Endothelial cell of umbilical vein (primary cell): ENCODE measurements at regions not wholly inside any gene's neighbourhood (a gene's known extent, or its start where the extent isn't known, plus 50 kb on each side); places are given as distances from the start of the nearest gene placed in this dataset.

Source experiments
- BruUV-seq: library from RNA; stranded (reverse); fragments of 400-500 nt; replicated peaks from 2 replicates; lab custom pipeline; 2021; lab: Mats Ljungman, UMichigan
- CTCF ChIA-PET: fragments of 300-600, 350-600 bp; sonication (Branson Sonifier 250); formaldehyde crosslinking; loops from one replicate; lab custom pipeline; 2021; ENCODE audit warnings: antibody characterized with exemption, inconsistent platforms; lab: Charles Lee
- POLR2A ChIA-PET: fragments of 300-600, 350-600 bp; sonication (Branson Sonifier 250); formaldehyde crosslinking; loops from one replicate; lab custom pipeline; 2021; ENCODE audit warnings: antibody characterized with exemption, inconsistent platforms; lab: Charles Lee
- DNase-seq: peaks from one replicate; pipeline ENCODE4 v3.0.0-alpha.2; 2011; ENCODE audit warnings: low read depth, low spot score
- FAIRE-seq: peaks from 2 replicates; lab custom pipeline; 2011; peaks lifted over from hg19 to GRCh38; lab: Jason Lieb, UNC
- H2AFZ ChIP-seq: 2 replicates; pipeline ENCODE4 v1.6.0; 2012; ENCODE audit warnings: low read depth, low read length, control low read depth, inconsistent platforms
- H3K27ac ChIP-seq: 2 replicates; pipeline ENCODE4 v1.5.1; 2011; ENCODE audit warnings: low read depth, mild to moderate bottlenecking, control low read depth, low read length, moderate library complexity; ENCODE audit not compliant: insufficient read depth
- H3K27me3 ChIP-seq, 2 experiments: 2 replicates each; pipeline versions ENCODE4 v1.6.0 to v1.6.1; 2011; ENCODE audit warnings: low read length in 2 of 2, mixed read lengths in 1 of 2; ENCODE audit not compliant: control insufficient read depth in 2 of 2, insufficient read depth in 2 of 2
- H3K36me3 ChIP-seq, 2 experiments: 2 replicates in 1 of 2; 3 replicates in 1 of 2; pipeline ENCODE4 v1.5.1; 2011; ENCODE audit warnings: low read length in 2 of 2, mild to moderate bottlenecking in 1 of 2, moderate library complexity in 1 of 2; ENCODE audit not compliant: control insufficient read depth in 2 of 2, insufficient read depth in 2 of 2; ENCODE audit errors: extremely low read depth in 1 of 2
- H3K4me1 ChIP-seq: 3 replicates; pipeline ENCODE4 v1.5.1; 2011; ENCODE audit warnings: mild to moderate bottlenecking, low read length; ENCODE audit not compliant: control insufficient read depth, insufficient read depth; ENCODE audit errors: extremely low read depth
- H3K4me2 ChIP-seq: 2 replicates; pipeline ENCODE4 v1.6.1; 2011; ENCODE audit warnings: low read length, control low read depth, mixed read lengths; ENCODE audit not compliant: insufficient read depth
- H3K4me3 ChIP-seq, 3 experiments: fragments of 200-600 bp in 1 of 3; sonication (generic), shearing (Covaris generic) in 1 of 3; replicated peaks in 1 of 3; 2 replicates each; pipeline ENCODE4 v1.5.1; 2011 to 2016; ENCODE audit warnings: control low read depth in 3 of 3, low read length in 3 of 3, mild to moderate bottlenecking in 2 of 3, inconsistent platforms in 1 of 3, low read depth in 1 of 3, moderate library complexity in 1 of 3; ENCODE audit not compliant: insufficient read depth in 1 of 3
- H3K79me2 ChIP-seq: 2 replicates; pipeline ENCODE4 v1.6.0; 2012; ENCODE audit warnings: low read length, inconsistent platforms; ENCODE audit not compliant: control insufficient read depth, insufficient read depth
- H3K9ac ChIP-seq: replicated peaks from 2 replicates; pipeline ENCODE3; 2011; ENCODE audit warnings: low read length, control low read depth; ENCODE audit not compliant: insufficient read depth; ENCODE audit errors: extremely low read depth
- H3K9me1 ChIP-seq: replicated peaks from 3 replicates; pipeline ENCODE4 v1.6.0; 2011; ENCODE audit warnings: mild to moderate bottlenecking, low read length; ENCODE audit not compliant: control insufficient read depth, insufficient read depth; ENCODE audit errors: extremely low read depth
- H3K9me3 ChIP-seq: replicated peaks from 2 replicates; pipeline ENCODE4 v1.5.1; 2012; ENCODE audit warnings: low read length, inconsistent platforms; ENCODE audit not compliant: control insufficient read depth, insufficient read depth
- H4K20me1 ChIP-seq: replicated peaks from 2 replicates; pipeline ENCODE3; 2011; ENCODE audit warnings: mild to moderate bottlenecking, low read length; ENCODE audit not compliant: control insufficient read depth, insufficient read depth; ENCODE audit errors: extremely low read depth
- CTCF ChIP-seq, 2 donors: IDR thresholded peaks; 1 replicate in 1 of 2; 2 replicates in 1 of 2; pipeline ENCODE4 v1.5.1; 2011; ENCODE audit warnings: low read length in 2 of 2, mild to moderate bottlenecking in 2 of 2, moderate library complexity in 2 of 2, control low read depth in 1 of 2, inconsistent platforms in 1 of 2, low read depth in 1 of 2; ENCODE audit not compliant: insufficient read depth in 1 of 2; ENCODE audit errors: extremely low read depth in 1 of 2
- EZH2 ChIP-seq: IDR thresholded peaks from 2 replicates; pipeline ENCODE4 v1.6.1; 2012; ENCODE audit warnings: borderline replicate concordance, low read depth, mild to moderate bottlenecking, moderate library complexity, low read length, inconsistent platforms; ENCODE audit not compliant: severe bottlenecking
- FOS ChIP-seq: IDR thresholded peaks from 2 replicates; pipeline ENCODE4 v1.6.1; 2011; ENCODE audit warnings: mild to moderate bottlenecking, low read length, moderate library complexity, borderline replicate concordance; ENCODE audit not compliant: insufficient read depth
- GATA2 ChIP-seq: IDR thresholded peaks from 2 replicates; pipeline ENCODE4 v1.7.0; 2011; ENCODE audit warnings: low read depth, mild to moderate bottlenecking, moderate library complexity, mixed read lengths, low read length; ENCODE audit not compliant: insufficient read length, insufficient read depth
- JUN ChIP-seq: IDR thresholded peaks from 2 replicates; pipeline ENCODE4 v1.6.1; 2011; ENCODE audit warnings: borderline replicate concordance, low read depth; ENCODE audit not compliant: insufficient read length, insufficient read depth
- MYC ChIP-seq: IDR thresholded peaks from one replicate; pipeline ENCODE4 v1.6.1; 2011; ENCODE audit warnings: mild to moderate bottlenecking, low read depth, low read length
- POLR2A ChIP-seq: IDR thresholded peaks from 2 replicates; pipeline ENCODE4 v1.6.1; 2012; ENCODE audit warnings: low read depth, mild to moderate bottlenecking, control low read depth, low read length
- POLR2AphosphoS5 ChIP-seq: IDR thresholded peaks from 2 replicates; pipeline ENCODE4 v1.6.1; 2012; ENCODE audit warnings: low read depth, mild to moderate bottlenecking, control low read depth, low read length, moderate library complexity; ENCODE audit not compliant: insufficient read depth
- dilution Hi-C: fragments of 300-500 bp; cut with MboI; formaldehyde crosslinking; loops from one replicate; pipeline ENCODE4 v1.15.0; 2019; ENCODE audit warnings: low sequenced_read_pairs; ENCODE audit not compliant: extremely low pct_ligation_motif_present
- intact Hi-C: fragments of 100-400 bp; cut with micrococcal nuclease; formaldehyde crosslinking; loops from one replicate; pipeline ENCODE4 v1.10.0; 2022
- TF ChIP-seq, protein P1 (sequence below): IDR thresholded peaks from 2 replicates; pipeline ENCODE4 v1.6.1; 2011; ENCODE audit not compliant: insufficient read depth, insufficient read length

DNA sequence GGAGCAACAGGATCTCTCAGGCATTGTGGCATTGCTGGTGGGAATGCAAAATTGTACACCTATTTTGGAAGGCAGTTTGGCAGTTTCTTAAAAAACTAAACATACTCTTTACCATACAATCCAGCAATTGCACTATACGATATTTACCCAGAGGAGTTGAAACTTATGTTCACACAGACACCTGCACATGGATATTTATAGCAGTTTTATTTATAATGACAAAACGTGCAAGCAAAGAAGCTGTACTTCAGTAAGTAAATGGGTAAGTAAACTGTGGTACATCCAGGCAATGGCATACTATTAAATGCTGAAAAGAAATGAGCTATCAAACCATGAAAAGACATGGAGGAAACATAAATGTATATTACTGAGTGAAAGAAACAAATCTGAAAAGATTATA, 71.6 kb upstream of the UBAC2 start:
- no peaks in the 10 kb centered on the region for H3K9me1 ChIP-seq
- peaks cover 10% of the 10 kb centered on the region for H3K4me1 ChIP-seq
- no peak overlapping the region for H3K4me3 ChIP-seq
- no peaks in the 10 kb centered on the region for H4K20me1 ChIP-seq
- H3K36me3 ChIP-seq: no peaks in the 10 kb centered on the region
- FAIRE-seq (no peak), DNase-seq (no peak)
- ChIA-PET POLR2A (no interaction called here), CTCF (interaction anchor here (1.3 to 1.4 kb wide), 2 partner anchors 10 to 13 kb away, joined by 4 read pairs; no protein-coding TSS in a partner anchor)
- H3K9ac ChIP-seq: no peak overlapping the region
- BruUV-seq: no TSS peak
- no peaks in the 10 kb centered on the region for H3K79me2 ChIP-seq
- no peak overlapping the region for H3K4me2 ChIP-seq
- dilution Hi-C loops (no loop called here), intact Hi-C loops (no loop called here)
- TF ChIP-seq POLR2AphosphoS5: no peak
- no peak for TF ChIP-seq POLR2A
- no peak for TF ChIP-seq CTCF (IDR thresholded peaks at IDR 0.05; ENCODE audit: extremely low read depth in 1 of 2, insufficient read depth in 1 of 2, low read depth in 1 of 2, low read length in 2 of 2)
- TF ChIP-seq FOS: no peak
- no peak for TF ChIP-seq GATA2
- TF ChIP-seq, protein P1, sequence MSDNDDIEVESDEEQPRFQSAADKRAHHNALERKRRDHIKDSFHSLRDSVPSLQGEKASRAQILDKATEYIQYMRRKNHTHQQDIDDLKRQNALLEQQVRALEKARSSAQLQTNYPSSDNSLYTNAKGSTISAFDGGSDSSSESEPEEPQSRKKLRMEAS: no peak
- TF ChIP-seq JUN: no peak
- no peak for TF ChIP-seq MYC
- TF ChIP-seq EZH2: no peak
- H3K9me3 ChIP-seq: no peaks in the 10 kb centered on the region
- H3K27me3 ChIP-seq: peaks cover 4 to 6% of the 10 kb centered on the region in 2 experiments
- H2AFZ ChIP-seq: no peak overlapping the region
- H3K27ac ChIP-seq: no peak overlapping the region
